ENCODE measurements at regions not wholly inside any gene's neighbourhood (a gene's known extent, or its start where the extent isn't known, plus 50 kb on each side); places are given as distances from the start of the nearest gene placed in this dataset.

- TF ChIP-seq, protein P1, sequence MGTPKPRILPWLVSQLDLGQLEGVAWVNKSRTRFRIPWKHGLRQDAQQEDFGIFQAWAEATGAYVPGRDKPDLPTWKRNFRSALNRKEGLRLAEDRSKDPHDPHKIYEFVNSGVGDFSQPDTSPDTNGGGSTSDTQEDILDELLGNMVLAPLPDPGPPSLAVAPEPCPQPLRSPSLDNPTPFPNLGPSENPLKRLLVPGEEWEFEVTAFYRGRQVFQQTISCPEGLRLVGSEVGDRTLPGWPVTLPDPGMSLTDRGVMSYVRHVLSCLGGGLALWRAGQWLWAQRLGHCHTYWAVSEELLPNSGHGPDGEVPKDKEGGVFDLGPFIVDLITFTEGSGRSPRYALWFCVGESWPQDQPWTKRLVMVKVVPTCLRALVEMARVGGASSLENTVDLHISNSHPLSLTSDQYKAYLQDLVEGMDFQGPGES (IDR thresholded peaks at IDR 0.05; ENCODE audit: low read depth, low read length): no peak
- TF ChIP-seq ELF1 (IDR thresholded peaks at IDR 0.05) (no peak), EZH2phosphoT487 (IDR thresholded peaks at IDR 0.05; ENCODE audit: borderline replicate concordance, low read depth) (no peak), CTCF (IDR thresholded peaks at IDR 0.05) (no peak)
Measured at GRCh38 chr2:240235149-240235803, 94.8 kb upstream of the OTOS start (continued).

- H3K9ac ChIP-seq: no peak overlapping the region
- H3K9me2 ChIP-seq: no peaks in the 10 kb centered on the region
- H3K27me3 ChIP-seq (ENCODE audit: insufficient read depth): no peaks in the 10 kb centered on the region
- no peak overlapping the region for H3K4me2 ChIP-seq
- H3K79me2 ChIP-seq (ENCODE audit: insufficient read depth): no peaks in the 10 kb centered on the region
- ChIA-PET CTCF (interaction anchor here (1.0 kb wide), 1 partner anchor 21 kb away, joined by 4 read pairs; no protein-coding TSS in a partner anchor), POLR2A (no interaction called here)
- H3F3A ChIP-seq (replicated peaks; ENCODE audit: insufficient read depth): no peaks in the 10 kb centered on the region
- TF ChIP-seq POLR2AphosphoS5 (IDR thresholded peaks at IDR 0.05; ENCODE audit: low read depth, low read length): no peak
- TF ChIP-seq TEAD4 (IDR thresholded peaks at IDR 0.05; ENCODE audit: borderline replicate concordance, insufficient read depth): no peak
- TF ChIP-seq RCOR1 (IDR thresholded peaks at IDR 0.05; ENCODE audit: low read length): no peak
- no peak for TF ChIP-seq SMC3 (IDR thresholded peaks at IDR 0.05; ENCODE audit: low read depth, low read length)
- TF ChIP-seq, protein P1 (IDR thresholded peaks at IDR 0.05; ENCODE audit: low read depth, low read length): no peak
- no peak for TF ChIP-seq TAF1 (IDR thresholded peaks at IDR 0.05; ENCODE audit: borderline replicate concordance, low read depth, low read length)
- WGBS (ENCODE audit: low lambda C conversion rate): 78% methylated on average over 6 of the region's 8 CpGs
- H3K4me3 ChIP-seq (ENCODE audit: low read depth in 2 of 2, low read length in 1 of 2): no peak overlapping the region
- no peak overlapping the region for H2AFZ ChIP-seq (ENCODE audit: low read depth)
- H3K36me3 ChIP-seq (replicated peaks in 1 of 2; ENCODE audit: control insufficient read depth in 1 of 2, insufficient read depth in 2 of 2, low read length in 1 of 2): no peaks in the 10 kb centered on the region
- DNase-seq: no peak
- no peak overlapping the region for H3K27ac ChIP-seq (ENCODE audit: low read depth in 2 of 2, low read length in 1 of 2)
- H3K9me3 ChIP-seq: no peaks in the 10 kb centered on the region
- peaks cover 0 to 23% of the 10 kb centered on the region in 2 experiments; a peak in 1 of 4 replicates for H3K4me1 ChIP-seq (ENCODE audit: control insufficient read depth in 1 of 2, insufficient read depth in 2 of 2, low read depth in 1 of 2, low read length in 1 of 2)
- no peaks in the 10 kb centered on the region for H4K20me1 ChIP-seq (ENCODE audit: insufficient read depth)
Measured at GRCh38 chr2:240235811-240236210, 95.4 kb upstream of the OTOS start.

Data from SK-N-SH (cell line).